Psoas muscle (tissue), 7 donors: ENCODE measurements at regions not wholly inside any gene's neighbourhood (a gene's known extent, or its start where the extent isn't known, plus 50 kb on each side); places are given as distances from the start of the nearest gene placed in this dataset.
"Not testable (repeated sequence)": the region's sequence is repeated elsewhere in the genome, so short reads cannot be mapped to it uniquely, and the experiment has no call there.

Experiments used
- ATAC-seq, 4 donors: fragments of 200-7000 bp; cut with Tn5 transposase; one replicate each; pipeline ENCODE4 v1.9.1; 2020; ENCODE audit warnings: moderate library complexity in 3 of 4, mild to moderate bottlenecking in 2 of 4
- DNase-seq, 2 donors: peaks; one replicate each; pipeline ENCODE4 v3.0.0-alpha.2; 2020
- H3K27ac ChIP-seq: fragments of 200-600 bp; one replicate; pipeline ENCODE4 v1.8.0; 2022
- H3K27me3 ChIP-seq, 3 donors: fragments of 200-600 bp in 1 of 3; one replicate each; pipeline versions ENCODE4 v1.6.1 to v1.8.0; 2013 to 2022; ENCODE audit warnings: low read length in 2 of 3, mild to moderate bottlenecking in 2 of 3, moderate library complexity in 1 of 3; ENCODE audit not compliant: insufficient read depth in 3 of 3
- H3K36me3 ChIP-seq, 2 donors: fragments of 200-600 bp in 1 of 2; one replicate each; pipeline versions ENCODE4 v1.6.1 to v1.8.0; 2013 to 2022; ENCODE audit warnings: low read depth in 1 of 2, mild to moderate bottlenecking in 1 of 2, moderate library complexity in 1 of 2; ENCODE audit not compliant: insufficient read depth in 1 of 2
- H3K4me1 ChIP-seq: fragments of 200-600 bp; one replicate; pipeline ENCODE4 v1.8.0; 2022
- H3K4me3 ChIP-seq: fragments of 200-600 bp; one replicate; pipeline ENCODE4 v1.8.0; 2022; ENCODE audit warnings: mild to moderate bottlenecking
- H3K9me3 ChIP-seq: fragments of 200-600 bp; one replicate; pipeline ENCODE4 v1.8.0; 2022
- CTCF ChIP-seq: fragments of 200-600 bp; IDR thresholded peaks from one replicate; pipeline ENCODE4 v1.8.0; 2022; ENCODE audit warnings: antibody characterized with exemption
- WGBS, 3 donors: extraction: QIAGEN DNeasy Blood & Tissue Kit; methylation state at CpG; one replicate each; pipeline versions ENCODE4 v1.1.6 to v1.1.7; 2013; 5-methylcytosine and 5-hydroxymethylcytosine counted together
- intact Hi-C, 2 donors: fragments of 100-400 bp; cut with DNase I; formaldehyde crosslinking; loops; one replicate each; pipeline versions ENCODE4 v1.11.0 to v1.14.2; 2022
- donor health status: healthy with polysubstance abuse.
- donor health status: DM: no; HTN: no; CAD: no; lungs with moderate emphysema.
- donor health status: Bipolar disorder and iron deficiency.
- donor health status: healthy.
- donor health status: DM: yes; HTN: yes; CAD: no.
- donor health status: DM: no; HTN: no; CAD: no.
- donor health status: DM: yes; HTN: yes; CAD: no.

- H3K9me3 ChIP-seq = no peaks in the 10 kb centered on the region
- intact Hi-C loops = no loop called here
- 27 to 38% (median 27%) methylated on average over 5 of the region's 5 CpGs for WGBS, 3 donors
- DNase-seq = no peak
- ATAC-seq = no peak
- H3K36me3 ChIP-seq = no peaks in the 10 kb centered on the region
- no peaks in the 10 kb centered on the region for H3K4me1 ChIP-seq
- TF ChIP-seq CTCF = no peak
- no peaks in the 10 kb centered on the region for H3K27me3 ChIP-seq
- no peak overlapping the region for H3K4me3 ChIP-seq
- no peak overlapping the region for H3K27ac ChIP-seq
Measured at GRCh38 chr4:189804894-189805293, 135.8 kb upstream of the FRG1 start.

GRCh38 chr4:189806506-189806905, 134.2 kb upstream of the FRG1 start:
- Histone ChIP-seq H3K27ac (no peak overlapping the region), H3K9me3 (no peaks in the 10 kb centered on the region), H3K4me1 (no peaks in the 10 kb centered on the region), H3K27me3 (no peaks in the 10 kb centered on the region), H3K4me3 (no peak overlapping the region), H3K36me3 (no peaks in the 10 kb centered on the region)
- TF ChIP-seq CTCF = no peak
- intact Hi-C loops = no loop called here
- no peak for ATAC-seq
- 67 to 80% (median 80%) methylated on average over 6 of the region's 6 CpGs for WGBS, 3 donors
- DNase-seq = no peak

GRCh38 chr4:189807031-189807430, 133.6 kb upstream of the FRG1 start:
- DNase-seq (no peak), ATAC-seq (no peak)
- 86 to 93% (median 88%) methylated on average over 29 to 35 of the region's 35 CpGs for WGBS, 3 donors
- intact Hi-C loops = no loop called here
- H3K36me3 ChIP-seq = no peaks in the 10 kb centered on the region
- no peak overlapping the region for H3K4me3 ChIP-seq
- H3K4me1 ChIP-seq = no peaks in the 10 kb centered on the region
- no peak overlapping the region for H3K27ac ChIP-seq
- no peak for TF ChIP-seq CTCF
- no peaks in the 10 kb centered on the region for H3K27me3 ChIP-seq
- H3K9me3 ChIP-seq = no peaks in the 10 kb centered on the region

GRCh38 chr4:189809241-189809735, 131.4 kb upstream of the FRG1 start:
- H3K9me3 ChIP-seq = no peaks in the 10 kb centered on the region
- no peak for ATAC-seq
- H3K36me3 ChIP-seq = no peaks in the 10 kb centered on the region
- no peak for DNase-seq
- 35 to 74% (median 38%) methylated on average over 5 of the region's 5 CpGs for WGBS, 3 donors
- intact Hi-C loops = no loop called here
- no peak overlapping the region for H3K27ac ChIP-seq
- no peak overlapping the region for H3K4me3 ChIP-seq
- no peaks in the 10 kb centered on the region for H3K4me1 ChIP-seq
- H3K27me3 ChIP-seq = no peaks in the 10 kb centered on the region
- no peak for TF ChIP-seq CTCF

- intact Hi-C loops = no loop called here
- no peaks in the 10 kb centered on the region for H3K36me3 ChIP-seq
- no peak overlapping the region for H3K27ac ChIP-seq
- ATAC-seq = no peak
- no peaks in the 10 kb centered on the region for H3K9me3 ChIP-seq
- TF ChIP-seq CTCF = no peak
- no peaks in the 10 kb centered on the region for H3K4me1 ChIP-seq
- DNase-seq = no peak
- 23 to 45% (median 24%) methylated on average over 9 of the region's 9 CpGs for WGBS, 3 donors
- H3K27me3 ChIP-seq = no peaks in the 10 kb centered on the region
- no peak overlapping the region for H3K4me3 ChIP-seq
Measured at GRCh38 chr4:189809839-189810238, 130.8 kb upstream of the FRG1 start.

GRCh38 chr4:189810318-189811181, 130.1 kb upstream of the FRG1 start:
- peak in 1 of 4 donors; percentile 48 for ATAC-seq
- H3K9me3 ChIP-seq, DNase-seq, intact Hi-C loops, H3K36me3 ChIP-seq, H3K27me3 ChIP-seq, H3K4me1 ChIP-seq, H3K4me3 ChIP-seq, H3K27ac ChIP-seq: not testable (repeated sequence)
- 40 to 74% (median 60%) methylated on average over 47 to 50 of the region's 75 CpGs for WGBS, 3 donors
